ENCODE measurements at regions not wholly inside any gene's neighbourhood (a gene's known extent, or its start where the extent isn't known, plus 50 kb on each side); places are given as distances from the start of the nearest gene placed in this dataset.

DNA sequence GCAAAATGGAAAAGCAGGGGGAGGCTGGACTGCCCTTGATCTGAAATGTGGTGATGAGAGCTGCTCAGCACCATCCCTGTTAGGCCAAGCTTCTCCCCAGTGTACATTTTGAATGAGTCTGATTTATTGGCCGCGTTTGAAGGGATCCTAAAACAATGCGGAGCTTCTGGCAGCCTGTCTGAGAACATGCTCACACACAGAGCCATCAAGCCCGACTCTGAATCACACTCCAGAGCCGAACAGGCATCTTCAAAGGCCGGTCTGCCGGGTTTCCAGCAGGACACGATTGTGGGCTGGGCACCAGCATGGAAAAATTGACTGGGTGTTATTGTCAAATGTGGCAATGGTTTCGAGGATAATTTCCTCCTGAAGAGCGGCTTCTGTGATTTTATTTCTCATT, 235.9 kb downstream of the TFAP2C start:
- no peak for TF ChIP-seq CTCF (IDR thresholded peaks at IDR 0.05 in 2 of 3, conservative IDR thresholded peaks at IDR 0.05 in 1 of 3; ENCODE audit: borderline replicate concordance in 1 of 3, insufficient read depth in 1 of 3, low read depth in 2 of 3, low read length in 2 of 3)
- TF ChIP-seq ELF1 (IDR thresholded peaks at IDR 0.05; ENCODE audit: borderline replicate concordance, low read depth) = no peak
- TF ChIP-seq POLR2A (IDR thresholded peaks at IDR 0.05; ENCODE audit: borderline replicate concordance, extremely low read depth, insufficient read depth, insufficient read length) = no peak
- TF ChIP-seq, protein P1, sequence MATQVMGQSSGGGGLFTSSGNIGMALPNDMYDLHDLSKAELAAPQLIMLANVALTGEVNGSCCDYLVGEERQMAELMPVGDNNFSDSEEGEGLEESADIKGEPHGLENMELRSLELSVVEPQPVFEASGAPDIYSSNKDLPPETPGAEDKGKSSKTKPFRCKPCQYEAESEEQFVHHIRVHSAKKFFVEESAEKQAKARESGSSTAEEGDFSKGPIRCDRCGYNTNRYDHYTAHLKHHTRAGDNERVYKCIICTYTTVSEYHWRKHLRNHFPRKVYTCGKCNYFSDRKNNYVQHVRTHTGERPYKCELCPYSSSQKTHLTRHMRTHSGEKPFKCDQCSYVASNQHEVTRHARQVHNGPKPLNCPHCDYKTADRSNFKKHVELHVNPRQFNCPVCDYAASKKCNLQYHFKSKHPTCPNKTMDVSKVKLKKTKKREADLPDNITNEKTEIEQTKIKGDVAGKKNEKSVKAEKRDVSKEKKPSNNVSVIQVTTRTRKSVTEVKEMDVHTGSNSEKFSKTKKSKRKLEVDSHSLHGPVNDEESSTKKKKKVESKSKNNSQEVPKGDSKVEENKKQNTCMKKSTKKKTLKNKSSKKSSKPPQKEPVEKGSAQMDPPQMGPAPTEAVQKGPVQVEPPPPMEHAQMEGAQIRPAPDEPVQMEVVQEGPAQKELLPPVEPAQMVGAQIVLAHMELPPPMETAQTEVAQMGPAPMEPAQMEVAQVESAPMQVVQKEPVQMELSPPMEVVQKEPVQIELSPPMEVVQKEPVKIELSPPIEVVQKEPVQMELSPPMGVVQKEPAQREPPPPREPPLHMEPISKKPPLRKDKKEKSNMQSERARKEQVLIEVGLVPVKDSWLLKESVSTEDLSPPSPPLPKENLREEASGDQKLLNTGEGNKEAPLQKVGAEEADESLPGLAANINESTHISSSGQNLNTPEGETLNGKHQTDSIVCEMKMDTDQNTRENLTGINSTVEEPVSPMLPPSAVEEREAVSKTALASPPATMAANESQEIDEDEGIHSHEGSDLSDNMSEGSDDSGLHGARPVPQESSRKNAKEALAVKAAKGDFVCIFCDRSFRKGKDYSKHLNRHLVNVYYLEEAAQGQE (IDR thresholded peaks at IDR 0.05; ENCODE audit: low read depth) = no peak
- TF ChIP-seq YY1 (IDR thresholded peaks at IDR 0.05; ENCODE audit: extremely low read depth, insufficient replicate concordance, low read depth, low read length) = no peak
- no peak for TF ChIP-seq JUND (IDR thresholded peaks at IDR 0.05)
- no peak for TF ChIP-seq ZFX (IDR thresholded peaks at IDR 0.05)
- no peak for TF ChIP-seq POLR2AphosphoS5 (IDR thresholded peaks at IDR 0.05; ENCODE audit: low read depth, low read length)
